GM12873 (cell line): ENCODE measurements at regions not wholly inside any gene's neighbourhood (a gene's known extent, or its start where the extent isn't known, plus 50 kb on each side); places are given as distances from the start of the nearest gene placed in this dataset.

ENCODE experiments used
- CTCF ChIP-seq: IDR thresholded peaks from 2 replicates; pipeline ENCODE4 v1.5.1; 2012; ENCODE audit warnings: low read depth, mild to moderate bottlenecking, moderate library complexity, low read length, control low read depth; ENCODE audit not compliant: insufficient read depth; ENCODE audit errors: missing control alignments

- TF ChIP-seq CTCF = no peak
Measured at GRCh38 chr10:125513429-125514182, 169.4 kb downstream of the TEX36 start.

- TF ChIP-seq CTCF = no peak
Measured at GRCh38 chr10:125510998-125511397, 172.0 kb downstream of the TEX36 start.

- TF ChIP-seq CTCF = no peak
Measured at GRCh38 chr10:125505648-125506047, 177.3 kb downstream of the TEX36 start.

- TF ChIP-seq CTCF = no peak
Measured at GRCh38 chr10:125502276-125502675, 180.7 kb downstream of the TEX36 start.

GRCh38 chr10:125495386-125495785 is 187.6 kb downstream of the TEX36 start:
- no peak for TF ChIP-seq CTCF

- TF ChIP-seq CTCF = no peak
Measured at GRCh38 chr10:125494651-125495239, 188.2 kb downstream of the TEX36 start.

GRCh38 chr10:125491381-125491780 is 191.6 kb downstream of the TEX36 start:
- TF ChIP-seq CTCF = no peak
